Activated CD8-positive, alpha-beta T cell treated with anti-CD3 and anti-CD28 coated beads, Interleukin-2, amount 10 ng/mL, durations not matched to agents 7 days and 5 days (primary cell): ENCODE measurements at regions not wholly inside any gene's neighbourhood (a gene's known extent, or its start where the extent isn't known, plus 50 kb on each side); places are given as distances from the start of the nearest gene placed in this dataset.

Experiments used
- ATAC-seq: fragments of 150-1000 bp; cut with Tn5 transposase; one replicate; pipeline ENCODE4 v1.10.0; 2021; ENCODE audit warnings: moderate library complexity
- CTCF ChIA-PET: fragments of 350-600 bp; sonication (Branson Sonifier 250); formaldehyde crosslinking; loops from one replicate; lab custom pipeline; 2021; ENCODE audit warnings: antibody characterized with exemption; lab: Charles Lee
- POLR2A ChIA-PET: fragments of 350-600 bp; sonication (Branson Sonifier 250); formaldehyde crosslinking; loops from one replicate; lab custom pipeline; 2021; ENCODE audit warnings: antibody characterized with exemption; lab: Charles Lee
- DNase-seq: peaks from one replicate; pipeline ENCODE4 v3.0.0-alpha.2; 2020
- H3K27ac Mint-ChIP-seq: one replicate; pipeline ENCODE4 v1.8.0; 2021; ENCODE audit warnings: mild to moderate bottlenecking, mixed read lengths
- H3K27me3 Mint-ChIP-seq: one replicate; pipeline ENCODE4 v1.8.0; 2021; ENCODE audit warnings: low read depth, mixed read lengths
- H3K36me3 Mint-ChIP-seq: one replicate; pipeline ENCODE4 v1.8.0; 2021; ENCODE audit warnings: low read depth, mixed read lengths
- H3K4me1 Mint-ChIP-seq: one replicate; pipeline ENCODE4 v1.8.0; 2021; ENCODE audit warnings: low read depth, mixed read lengths
- H3K4me3 Mint-ChIP-seq: one replicate; pipeline ENCODE4 v1.8.0; 2021; ENCODE audit warnings: mild to moderate bottlenecking, mixed read lengths
- H3K9me3 Mint-ChIP-seq: one replicate; pipeline ENCODE4 v1.8.0; 2022; ENCODE audit warnings: mixed read lengths; ENCODE audit not compliant: insufficient read depth

DNA sequence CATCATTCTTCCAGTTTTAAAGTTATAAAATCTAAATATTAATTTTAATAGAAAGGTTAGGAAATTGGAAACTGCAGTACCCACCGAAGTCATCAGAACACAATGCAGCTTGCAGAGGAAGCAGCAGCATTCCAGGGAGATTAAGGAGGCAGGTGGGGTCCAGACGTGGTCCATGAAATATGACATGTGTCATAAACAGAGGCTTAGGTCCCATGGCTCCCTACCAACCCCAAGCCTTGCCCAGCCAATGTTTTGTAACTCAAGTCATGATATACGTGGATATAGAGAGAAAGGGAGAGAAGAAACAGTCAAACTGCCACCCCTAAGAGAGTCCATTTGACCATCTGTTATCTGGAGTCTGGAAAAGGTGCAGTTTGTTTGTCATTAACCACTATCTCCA lies 670.0 kb downstream of the TOX3 start:
- DNase-seq (no peak), ATAC-seq (no peak)
- no peaks in the 10 kb centered on the region for H3K36me3 Mint-ChIP-seq
- H3K4me3 Mint-ChIP-seq = no peak overlapping the region
- H3K4me1 Mint-ChIP-seq = no peaks in the 10 kb centered on the region
- H3K9me3 Mint-ChIP-seq = peaks cover 6% of the 10 kb centered on the region
- H3K27ac Mint-ChIP-seq = no peak overlapping the region
- CTCF ChIA-PET = no interaction called here
- POLR2A ChIA-PET = no interaction called here
- H3K27me3 Mint-ChIP-seq = no peaks in the 10 kb centered on the region

DNA sequence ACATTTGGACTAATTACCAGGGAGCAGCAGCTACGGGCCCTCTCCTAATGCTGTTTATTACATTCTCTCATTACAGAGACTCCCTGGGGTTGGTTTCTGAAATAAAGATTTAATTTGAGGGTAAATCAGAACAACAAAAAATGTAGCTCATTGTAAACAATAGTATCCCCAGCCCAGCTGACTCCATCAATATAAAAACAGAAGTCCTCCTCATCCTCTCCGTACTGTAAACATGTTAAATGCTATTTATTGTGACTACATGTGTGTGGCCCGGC lies 670.4 kb downstream of the TOX3 start:
- peaks cover 6% of the 10 kb centered on the region for H3K9me3 Mint-ChIP-seq
- H3K27ac Mint-ChIP-seq = no peak overlapping the region
- H3K4me1 Mint-ChIP-seq = no peaks in the 10 kb centered on the region
- ATAC-seq (no peak), DNase-seq (no peak)
- no peaks in the 10 kb centered on the region for H3K36me3 Mint-ChIP-seq
- H3K27me3 Mint-ChIP-seq = no peaks in the 10 kb centered on the region
- ChIA-PET CTCF (no interaction called here), POLR2A (no interaction called here)
- H3K4me3 Mint-ChIP-seq = no peak overlapping the region

DNA sequence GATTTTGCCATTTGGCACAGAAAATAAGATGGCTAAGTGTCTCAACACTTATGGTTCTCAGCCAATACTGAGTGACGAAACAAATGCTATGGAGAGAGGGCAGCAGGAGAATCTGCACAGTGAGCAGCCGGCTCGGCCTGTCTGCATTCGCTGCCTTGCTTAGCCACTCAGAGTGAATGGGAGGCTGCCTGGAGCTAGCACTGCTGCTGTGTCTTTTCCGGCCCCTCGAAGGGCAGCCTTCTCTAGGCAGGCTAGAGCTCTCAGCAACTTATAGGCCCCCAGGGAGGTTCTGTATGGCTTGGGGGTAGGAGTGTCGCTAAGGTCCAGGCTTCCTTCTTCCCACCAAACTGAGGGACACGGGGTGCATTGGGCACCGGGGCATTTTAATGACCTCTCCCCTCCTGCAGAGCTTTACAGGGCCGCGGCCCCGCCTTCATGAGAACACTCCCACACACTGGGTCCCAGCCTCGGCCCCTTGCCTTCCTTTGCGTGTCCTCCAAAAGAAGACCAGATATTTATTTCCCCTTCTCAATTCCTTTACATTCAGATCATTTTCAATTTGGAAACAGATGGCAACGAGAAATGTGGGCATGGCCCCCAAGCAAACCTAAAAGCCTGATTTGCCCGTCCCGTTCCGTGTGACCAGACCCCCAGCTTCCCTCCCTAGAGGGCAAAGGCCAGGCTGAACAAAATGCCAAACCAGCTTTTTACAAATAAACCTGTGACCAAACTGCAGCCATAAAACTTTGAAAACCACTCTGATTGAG lies 670.9 kb downstream of the TOX3 start:
- POLR2A ChIA-PET = no interaction called here

DNA sequence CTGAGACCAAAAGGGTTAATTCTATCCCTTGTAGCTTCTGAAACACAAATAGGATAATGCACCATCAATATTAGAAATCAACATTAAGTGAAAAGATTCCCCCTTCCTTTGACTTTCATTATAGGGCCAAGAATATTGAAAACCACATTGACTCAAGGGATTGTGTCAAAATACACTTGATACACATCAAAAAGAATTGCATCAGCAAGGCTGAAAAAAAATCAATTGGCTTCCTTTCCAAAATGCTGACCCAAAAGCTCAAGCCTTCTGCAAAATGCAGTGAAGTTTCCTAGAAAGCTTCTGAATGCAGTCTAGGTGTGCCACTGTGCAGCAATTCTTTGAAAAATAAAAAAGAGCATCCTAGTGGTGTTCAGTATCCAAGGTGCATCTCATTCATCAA lies 674.4 kb downstream of the TOX3 start:
- ATAC-seq (no peak), DNase-seq (no peak)
- no peaks in the 10 kb centered on the region for H3K36me3 Mint-ChIP-seq
- no peak overlapping the region for H3K4me3 Mint-ChIP-seq
- H3K27me3 Mint-ChIP-seq = no peaks in the 10 kb centered on the region
- H3K27ac Mint-ChIP-seq = no peak overlapping the region
- peaks cover 6% of the 10 kb centered on the region for H3K9me3 Mint-ChIP-seq
- CTCF ChIA-PET = no interaction called here
- POLR2A ChIA-PET = no interaction called here
- no peaks in the 10 kb centered on the region for H3K4me1 Mint-ChIP-seq

More for the DNA sequence above, 670.9 kb downstream of the TOX3 start:
- Mint-ChIP-seq H3K4me1 (no peaks in the 10 kb centered on the region), H3K27ac (no peak overlapping the region), H3K9me3 (peaks cover 6% of the 10 kb centered on the region), H3K36me3 (no peaks in the 10 kb centered on the region), H3K27me3 (no peaks in the 10 kb centered on the region), H3K4me3 (no peak overlapping the region)
- DNase-seq (no peak), ATAC-seq (no peak)
- CTCF ChIA-PET = no interaction called here

DNA sequence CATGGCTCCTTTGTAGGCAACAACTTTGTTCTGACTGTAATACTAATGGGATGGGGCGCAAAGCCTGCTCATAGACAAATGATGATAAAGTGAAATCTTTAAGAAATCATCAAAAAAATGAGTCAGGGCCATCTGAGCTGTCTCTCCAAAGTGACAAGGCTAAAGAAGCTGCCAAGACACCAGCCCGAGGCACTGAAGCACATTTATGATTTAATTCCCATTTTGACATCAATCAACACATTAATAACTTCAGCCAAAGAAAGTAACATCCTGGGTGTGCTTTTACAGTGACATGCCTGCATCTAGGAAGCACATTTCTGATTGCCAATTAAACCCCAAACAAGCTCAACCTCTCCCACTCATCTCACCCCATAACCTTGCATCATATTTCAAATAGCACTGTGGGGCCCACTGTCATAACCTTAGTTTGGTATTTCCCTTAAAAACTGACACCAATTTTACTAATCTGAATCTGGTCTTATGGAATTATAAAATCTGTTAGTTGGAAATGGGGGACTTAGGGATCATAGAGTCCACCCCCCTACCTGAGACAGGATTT lies 676.6 kb downstream of the TOX3 start:
- Mint-ChIP-seq H3K36me3 (no peaks in the 10 kb centered on the region), H3K27me3 (no peaks in the 10 kb centered on the region), H3K27ac (no peak overlapping the region), H3K4me1 (no peaks in the 10 kb centered on the region), H3K9me3 (peaks cover 6% of the 10 kb centered on the region), H3K4me3 (no peak overlapping the region)
- POLR2A ChIA-PET = no interaction called here
- DNase-seq (no peak), ATAC-seq (no peak)
- CTCF ChIA-PET = no interaction called here

DNA sequence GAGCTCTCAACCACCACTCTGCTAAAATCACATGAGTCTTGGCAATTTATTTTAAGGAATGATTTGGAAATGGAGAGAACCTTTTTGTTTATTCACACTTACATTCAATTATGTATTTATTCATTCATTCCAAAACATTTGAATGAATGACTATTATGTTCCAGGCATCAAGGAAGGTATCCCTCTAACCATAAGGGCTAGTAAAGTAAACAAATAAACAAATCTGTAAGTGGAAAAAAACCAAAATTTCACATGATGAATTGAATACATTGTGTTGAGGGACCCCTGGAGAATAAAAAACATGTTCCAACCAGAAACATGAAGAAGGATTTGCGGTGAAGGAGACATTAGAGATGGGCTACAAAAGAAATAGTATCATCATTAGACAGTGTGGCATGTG lies 677.8 kb downstream of the TOX3 start:
- CTCF ChIA-PET = no interaction called here
- Mint-ChIP-seq H3K36me3 (no peaks in the 10 kb centered on the region), H3K27me3 (no peaks in the 10 kb centered on the region), H3K9me3 (no peaks in the 10 kb centered on the region), H3K27ac (no peak overlapping the region), H3K4me3 (no peak overlapping the region), H3K4me1 (no peaks in the 10 kb centered on the region)
- POLR2A ChIA-PET = no interaction called here
- no peak for DNase-seq
- no peak for ATAC-seq

DNA sequence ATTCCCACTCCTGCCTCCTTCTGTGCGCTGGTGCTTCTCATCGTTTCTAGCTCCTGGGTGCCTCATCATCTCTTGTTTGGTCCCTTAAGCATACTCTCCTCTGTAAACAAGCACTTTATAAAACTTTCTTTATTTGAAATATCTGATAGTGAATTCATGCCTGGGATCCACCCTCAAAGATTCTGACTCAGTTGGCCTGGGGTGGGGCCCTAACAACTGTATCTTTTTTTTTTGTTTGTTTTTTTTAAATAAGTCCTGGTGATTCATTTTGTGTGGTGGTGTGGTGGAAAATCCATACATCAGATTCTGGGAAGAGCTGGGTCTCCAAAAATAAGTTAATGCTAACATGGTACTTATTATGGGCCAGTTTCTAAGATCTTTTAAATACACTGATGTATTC lies 678.3 kb downstream of the TOX3 start:
- no peak for DNase-seq
- Mint-ChIP-seq H3K4me3 (no peak overlapping the region), H3K4me1 (no peaks in the 10 kb centered on the region), H3K36me3 (no peaks in the 10 kb centered on the region), H3K9me3 (no peaks in the 10 kb centered on the region), H3K27me3 (no peaks in the 10 kb centered on the region), H3K27ac (no peak overlapping the region)
- no peak for ATAC-seq
- ChIA-PET CTCF (no interaction called here), POLR2A (no interaction called here)

DNA sequence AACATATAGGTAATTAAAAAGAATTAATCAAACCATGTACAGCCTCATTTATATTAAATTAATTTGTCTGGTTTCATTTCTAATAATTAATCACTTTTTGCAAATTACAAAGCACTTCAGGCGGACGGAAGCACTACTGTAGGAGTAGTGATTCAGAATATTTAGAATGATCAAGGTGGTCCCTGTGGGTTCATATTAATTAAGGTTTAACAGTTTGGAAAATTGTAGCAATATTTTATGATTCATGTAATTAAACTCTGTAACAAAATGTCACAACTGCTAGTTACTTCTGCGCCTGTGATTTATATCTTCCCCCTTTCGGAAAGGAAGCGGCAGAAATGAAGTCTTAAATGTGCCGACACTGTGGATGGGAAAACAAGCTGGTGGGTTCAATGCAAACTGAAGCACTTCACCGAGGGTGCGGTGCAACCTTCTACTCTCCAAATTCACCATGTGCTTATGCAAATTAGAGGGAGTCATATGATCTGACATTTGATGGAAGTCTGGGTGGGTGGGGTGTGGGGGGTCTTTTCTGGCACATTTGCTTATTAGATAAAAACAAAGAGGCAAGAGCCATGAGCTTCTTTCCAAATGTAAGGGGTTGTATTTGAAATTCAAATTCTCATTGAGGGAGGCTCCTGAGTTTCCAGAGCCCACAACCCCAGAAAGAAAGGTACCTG lies 679.4 kb downstream of the TOX3 start:
- no peaks in the 10 kb centered on the region for H3K9me3 Mint-ChIP-seq
- CTCF ChIA-PET = no interaction called here
- POLR2A ChIA-PET = no interaction called here
- H3K4me3 Mint-ChIP-seq = no peak overlapping the region
- no peaks in the 10 kb centered on the region for H3K27me3 Mint-ChIP-seq
- H3K36me3 Mint-ChIP-seq = no peaks in the 10 kb centered on the region
- DNase-seq = no peak
- ATAC-seq = no peak
- no peaks in the 10 kb centered on the region for H3K4me1 Mint-ChIP-seq
- no peak overlapping the region for H3K27ac Mint-ChIP-seq

DNA sequence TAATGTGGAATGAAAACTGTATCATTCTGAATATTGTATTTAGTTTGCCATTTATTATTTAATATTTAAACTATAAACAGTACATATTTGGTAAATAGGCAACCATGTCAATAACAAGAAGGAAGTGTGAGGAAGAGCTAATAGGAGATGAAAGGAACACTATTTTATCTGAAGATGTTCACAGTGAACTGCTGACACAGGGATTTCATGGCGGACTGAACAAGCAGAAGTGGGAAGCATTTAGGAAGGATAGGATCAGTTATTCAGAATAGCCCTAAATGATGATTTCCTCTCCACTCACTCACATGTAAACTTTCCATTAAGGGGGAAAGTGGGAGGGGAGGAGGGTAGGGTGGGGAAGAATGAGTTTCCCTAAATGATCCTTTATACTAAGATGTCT lies 682.4 kb downstream of the TOX3 start:
- Mint-ChIP-seq H3K9me3 (no peaks in the 10 kb centered on the region), H3K4me3 (no peak overlapping the region), H3K27me3 (no peaks in the 10 kb centered on the region), H3K4me1 (no peaks in the 10 kb centered on the region), H3K27ac (no peak overlapping the region), H3K36me3 (no peaks in the 10 kb centered on the region)
- ATAC-seq (no peak), DNase-seq (no peak)
- POLR2A ChIA-PET = no interaction called here
- CTCF ChIA-PET = no interaction called here

DNA sequence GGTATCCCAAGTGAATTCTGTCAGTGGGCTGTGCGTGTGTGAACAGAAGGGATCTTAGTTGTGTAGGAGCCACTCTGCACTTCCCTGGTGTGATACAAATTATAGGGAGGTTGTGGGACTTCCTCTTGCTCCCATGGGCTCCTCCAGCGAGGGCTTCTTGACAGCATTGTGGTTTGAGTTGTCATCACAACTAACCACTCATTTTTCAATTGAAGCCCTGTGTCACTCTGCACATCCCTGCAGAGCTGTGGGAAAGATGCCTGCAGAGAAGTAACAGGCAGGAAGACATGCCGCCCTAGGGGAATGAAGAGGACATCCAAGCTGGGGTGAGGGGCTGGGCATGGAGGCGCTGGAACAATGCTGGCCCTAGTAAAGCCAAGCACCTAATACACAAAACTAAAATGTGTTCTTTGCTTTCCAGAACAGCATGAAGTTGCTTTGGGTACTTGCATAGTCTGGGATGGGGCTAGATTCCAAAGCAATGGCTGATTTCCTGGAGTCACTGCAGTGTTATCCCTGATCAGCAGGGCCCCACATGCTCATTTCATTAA lies 692.5 kb downstream of the TOX3 start:
- ChIA-PET POLR2A (no interaction called here), CTCF (no interaction called here)
- ATAC-seq (no peak), DNase-seq (no peak)
- no peak overlapping the region for H3K4me3 Mint-ChIP-seq
- no peaks in the 10 kb centered on the region for H3K36me3 Mint-ChIP-seq
- no peaks in the 10 kb centered on the region for H3K27me3 Mint-ChIP-seq
- H3K27ac Mint-ChIP-seq = no peak overlapping the region
- H3K4me1 Mint-ChIP-seq = peaks cover 8% of the 10 kb centered on the region
- peaks cover 22% of the 10 kb centered on the region for H3K9me3 Mint-ChIP-seq

DNA sequence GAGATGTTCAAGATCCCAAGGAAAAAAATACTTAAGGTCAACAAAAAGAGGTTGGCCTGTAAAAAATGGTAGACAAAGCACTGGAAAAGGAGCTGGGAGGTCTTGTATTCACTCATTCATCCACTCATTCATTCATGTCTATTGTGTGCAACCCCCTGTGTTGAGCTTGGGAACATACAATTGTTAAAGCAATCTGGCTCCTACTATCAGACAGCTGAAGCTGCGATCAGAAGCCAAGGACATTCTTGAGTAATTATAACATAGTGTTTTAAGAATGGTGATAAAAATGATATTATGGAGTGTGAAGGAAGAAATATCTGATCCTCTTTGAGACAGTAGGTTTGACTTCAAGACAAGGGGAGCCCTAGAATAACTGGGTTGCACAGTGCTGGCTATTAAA lies 693.4 kb downstream of the TOX3 start:
- H3K4me3 Mint-ChIP-seq = no peak overlapping the region
- DNase-seq = no peak

DNA sequence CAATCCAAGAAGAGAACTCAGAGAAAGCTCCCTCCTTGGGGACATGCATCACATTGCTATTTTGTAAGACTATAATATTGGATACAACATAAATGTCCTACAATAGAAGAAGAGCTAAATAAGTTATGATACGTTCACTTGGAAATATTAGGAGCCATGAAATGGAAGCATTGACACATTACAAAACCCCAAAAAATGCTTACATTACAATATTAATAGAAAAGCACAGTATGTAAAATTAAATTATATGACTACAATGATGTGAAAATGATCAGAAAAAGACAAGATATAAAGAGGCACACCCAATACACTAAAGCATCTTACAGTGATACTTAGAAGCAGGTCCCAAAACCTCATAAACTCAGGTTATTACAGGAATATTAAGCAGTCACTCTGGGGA lies 694.1 kb downstream of the TOX3 start:
- H3K27ac Mint-ChIP-seq = no peak overlapping the region
- ChIA-PET POLR2A (no interaction called here), CTCF (no interaction called here)
- H3K4me1 Mint-ChIP-seq = peaks cover 8% of the 10 kb centered on the region
- no peak overlapping the region for H3K4me3 Mint-ChIP-seq
- ATAC-seq (no peak), DNase-seq (no peak)
- H3K9me3 Mint-ChIP-seq = peaks cover 22% of the 10 kb centered on the region
- no peaks in the 10 kb centered on the region for H3K27me3 Mint-ChIP-seq
- H3K36me3 Mint-ChIP-seq = no peaks in the 10 kb centered on the region

More for the DNA sequence above, 693.4 kb downstream of the TOX3 start:
- ChIA-PET POLR2A (no interaction called here), CTCF (no interaction called here)
- H3K27ac Mint-ChIP-seq = no peak overlapping the region
- peaks cover 8% of the 10 kb centered on the region for H3K4me1 Mint-ChIP-seq
- no peak for ATAC-seq
- no peaks in the 10 kb centered on the region for H3K27me3 Mint-ChIP-seq
- peaks cover 22% of the 10 kb centered on the region for H3K9me3 Mint-ChIP-seq
- H3K36me3 Mint-ChIP-seq = no peaks in the 10 kb centered on the region
